Stimulated activated CD8-positive, alpha-beta memory T cell treated with anti-CD3 and anti-CD28 coated beads, Interleukin-4, amount 100 ng/mL, for 1 hour (primary cell): ENCODE measurements at regions not wholly inside any gene's neighbourhood (a gene's known extent, or its start where the extent isn't known, plus 50 kb on each side); places are given as distances from the start of the nearest gene placed in this dataset.

Experiments used
- DNase-seq, 2 donors: peaks; one replicate each; pipeline ENCODE4 v3.0.0-alpha.2; 2020; ENCODE audit warnings: low read depth in 2 of 2, low spot score in 1 of 2

GRCh38 chr20:50272724-50273446 lies 82.3 kb downstream of the CEBPB start:
- DNase-seq, result no peak

- DNase-seq, result no peak
These were observed 83.2 kb downstream of the CEBPB start for GRCh38 chr20:50273601-50274491.

GRCh38 chr20:50274570-50275430 lies 84.2 kb downstream of the CEBPB start:
- no peak for DNase-seq

GRCh38 chr20:50276119-50277063 lies 85.8 kb downstream of the CEBPB start:
- no peak for DNase-seq

GRCh38 chr20:50277064-50277415 lies 86.4 kb downstream of the CEBPB start:
- no peak for DNase-seq

GRCh38 chr20:50277460-50278376 lies 87.1 kb downstream of the CEBPB start:
- no peak for DNase-seq

- DNase-seq, result no peak
These were observed 87.7 kb downstream of the CEBPB start for GRCh38 chr20:50278377-50278683.

GRCh38 chr20:50278684-50279531 lies 88.3 kb downstream of the CEBPB start:
- DNase-seq, result no peak

- no peak for DNase-seq
These were observed 89.6 kb downstream of the CEBPB start for GRCh38 chr20:50279988-50280850.

GRCh38 chr20:50280851-50281655 lies 90.4 kb downstream of the CEBPB start:
- no peak for DNase-seq

- DNase-seq, result no peak
These were observed 91.4 kb downstream of the CEBPB start for GRCh38 chr20:50281831-50282591.

GRCh38 chr20:50282592-50283241 lies 92.1 kb downstream of the CEBPB start:
- no peak for DNase-seq

GRCh38 chr20:50283370-50283769 lies 92.7 kb downstream of the CEBPB start:
- no peak for DNase-seq

- no peak for DNase-seq
These were observed 93.5 kb downstream of the CEBPB start for GRCh38 chr20:50283922-50284810.
